ENCODE measurements at regions not wholly inside any gene's neighbourhood (a gene's known extent, or its start where the extent isn't known, plus 50 kb on each side); places are given as distances from the start of the nearest gene placed in this dataset.

DNA sequence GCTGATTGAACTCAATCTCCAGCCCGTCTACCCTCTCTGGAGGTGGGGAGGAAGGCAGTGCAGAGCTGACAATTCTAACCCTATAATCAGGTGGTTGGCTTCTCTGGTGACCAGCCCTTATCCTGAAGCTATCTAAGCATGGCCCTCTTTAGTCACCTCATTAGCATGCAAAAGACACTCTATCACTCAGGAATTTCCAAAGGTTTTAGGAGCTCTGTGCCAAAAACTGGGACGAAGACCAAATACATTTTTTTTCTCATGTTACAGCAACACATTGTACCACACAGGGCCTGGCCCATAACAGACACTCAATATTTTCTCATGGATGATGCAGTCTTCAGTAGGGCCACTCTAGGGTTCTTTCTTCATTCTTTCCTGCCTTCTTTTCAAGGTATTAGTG, 118.8 kb upstream of the VLDLR start:
- TF ChIP-seq POLR2A (IDR thresholded peaks at IDR 0.05): no peak
- TF ChIP-seq, protein P1, sequence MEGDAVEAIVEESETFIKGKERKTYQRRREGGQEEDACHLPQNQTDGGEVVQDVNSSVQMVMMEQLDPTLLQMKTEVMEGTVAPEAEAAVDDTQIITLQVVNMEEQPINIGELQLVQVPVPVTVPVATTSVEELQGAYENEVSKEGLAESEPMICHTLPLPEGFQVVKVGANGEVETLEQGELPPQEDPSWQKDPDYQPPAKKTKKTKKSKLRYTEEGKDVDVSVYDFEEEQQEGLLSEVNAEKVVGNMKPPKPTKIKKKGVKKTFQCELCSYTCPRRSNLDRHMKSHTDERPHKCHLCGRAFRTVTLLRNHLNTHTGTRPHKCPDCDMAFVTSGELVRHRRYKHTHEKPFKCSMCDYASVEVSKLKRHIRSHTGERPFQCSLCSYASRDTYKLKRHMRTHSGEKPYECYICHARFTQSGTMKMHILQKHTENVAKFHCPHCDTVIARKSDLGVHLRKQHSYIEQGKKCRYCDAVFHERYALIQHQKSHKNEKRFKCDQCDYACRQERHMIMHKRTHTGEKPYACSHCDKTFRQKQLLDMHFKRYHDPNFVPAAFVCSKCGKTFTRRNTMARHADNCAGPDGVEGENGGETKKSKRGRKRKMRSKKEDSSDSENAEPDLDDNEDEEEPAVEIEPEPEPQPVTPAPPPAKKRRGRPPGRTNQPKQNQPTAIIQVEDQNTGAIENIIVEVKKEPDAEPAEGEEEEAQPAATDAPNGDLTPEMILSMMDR (IDR thresholded peaks at IDR 0.05): no peak

Data from body of pancreas (tissue), 4 donors.